HG02623 (cell line): ENCODE measurements at regions not wholly inside any gene's neighbourhood (a gene's known extent, or its start where the extent isn't known, plus 50 kb on each side); places are given as distances from the start of the nearest gene placed in this dataset.

Experiments
- ATAC-seq: cut with Tn5 transposase; IDR thresholded peaks from one replicate; pipeline ENCODE4 v1.9.1; 2021; ENCODE audit warnings: moderate library complexity; ENCODE audit not compliant: unreplicated experiment

GRCh38 chr10:110395350-110396283, 90.9 kb upstream of the SMNDC1 start:
- peak; percentile 88 for ATAC-seq

- ATAC-seq = no peak
Observed at GRCh38 chr10:110396284-110396651, 91.5 kb upstream of the SMNDC1 start.

GRCh38 chr10:110397856-110398255, 93.1 kb upstream of the SMNDC1 start:
- no peak for ATAC-seq

- ATAC-seq = no peak
Observed at GRCh38 chr10:110398419-110399105, 93.8 kb upstream of the SMNDC1 start.

GRCh38 chr10:110399106-110399964, 94.6 kb upstream of the SMNDC1 start:
- no peak for ATAC-seq

- no peak for ATAC-seq
Observed at GRCh38 chr10:110399965-110400933, 95.5 kb upstream of the SMNDC1 start.

GRCh38 chr10:110401401-110402076, 96.2 kb upstream of the DUSP5 start:
- no peak for ATAC-seq

- no peak for ATAC-seq
Observed at GRCh38 chr10:110402077-110402416, 95.7 kb upstream of the DUSP5 start.

GRCh38 chr10:110403593-110403992, 94.1 kb upstream of the DUSP5 start:
- ATAC-seq = no peak

- no peak for ATAC-seq
Observed at GRCh38 chr10:110404413-110404812, 93.3 kb upstream of the DUSP5 start.

- no peak for ATAC-seq
Observed at GRCh38 chr10:110404825-110405224, 92.9 kb upstream of the DUSP5 start.

- no peak for ATAC-seq
Observed at GRCh38 chr10:110405380-110405779, 92.3 kb upstream of the DUSP5 start.

- ATAC-seq = no peak
Observed at GRCh38 chr10:110407301-110408170, 90.2 kb upstream of the DUSP5 start.

- no peak for ATAC-seq
Observed at GRCh38 chr10:110408203-110408871, 89.4 kb upstream of the DUSP5 start.

GRCh38 chr10:110408943-110409342, 88.8 kb upstream of the DUSP5 start:
- ATAC-seq = no peak

GRCh38 chr10:110409488-110409887, 88.2 kb upstream of the DUSP5 start:
- ATAC-seq = no peak

GRCh38 chr10:110409926-110410325, 87.8 kb upstream of the DUSP5 start:
- peak; percentile 23 for ATAC-seq
